ENCODE measurements at regions not wholly inside any gene's neighbourhood (a gene's known extent, or its start where the extent isn't known, plus 50 kb on each side); places are given as distances from the start of the nearest gene placed in this dataset.

DNA sequence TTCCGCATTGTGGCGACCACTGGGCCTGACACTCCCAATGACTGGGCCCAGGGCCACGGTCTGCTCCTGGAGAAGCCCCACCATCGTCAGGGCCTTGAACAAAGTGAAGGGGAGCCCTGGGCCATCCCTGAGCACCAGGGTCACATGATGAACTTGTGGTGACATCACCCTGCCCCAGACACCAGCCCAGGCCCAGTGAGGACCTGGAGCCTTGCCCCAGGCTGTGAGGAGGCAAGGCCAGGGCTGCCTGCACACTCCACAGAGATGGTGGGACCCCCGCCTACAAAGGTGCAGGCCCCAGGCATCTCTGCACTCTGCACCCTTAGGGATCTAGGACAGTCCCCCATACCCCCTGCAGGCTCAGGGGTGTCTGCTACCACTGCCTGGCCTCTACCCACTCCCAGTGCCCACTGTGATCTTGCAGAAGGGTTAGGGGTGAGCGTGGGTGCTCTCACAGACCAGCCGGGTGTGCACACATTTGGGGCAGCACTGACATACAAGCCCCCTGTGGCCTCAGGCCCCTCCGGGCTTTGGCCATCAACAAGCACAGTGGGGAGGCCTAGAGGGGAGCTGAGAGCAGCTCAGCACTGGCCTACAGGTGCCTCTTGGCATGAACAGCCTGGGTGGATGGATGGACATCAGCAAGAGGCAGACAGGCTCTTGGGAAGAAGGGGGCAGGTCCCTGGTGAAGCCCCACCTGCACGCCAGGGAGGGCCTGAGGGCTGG lies 624.0 kb upstream of the LRRTM4 start:
- Histone ChIP-seq H2AFZ (ENCODE audit: low read length) (no peak overlapping the region), H3K4me1 (ENCODE audit: insufficient read depth, low read length, severe bottlenecking) (no peaks in the 10 kb centered on the region), H3K27me3 (ENCODE audit: insufficient read depth, low read length) (no peaks in the 10 kb centered on the region), H3K9me2 (ENCODE audit: low read depth, low read length) (no peaks in the 10 kb centered on the region), H3K27ac (ENCODE audit: low read depth, low read length, poor library complexity, severe bottlenecking) (no peak overlapping the region), H3K9me3 (ENCODE audit: low read length) (no peaks in the 10 kb centered on the region), H3K79me2 (ENCODE audit: insufficient read depth, low read length) (no peaks in the 10 kb centered on the region), H3K4me3 (ENCODE audit: low read depth, low read length, poor library complexity, severe bottlenecking) (no peak overlapping the region), H4K20me1 (ENCODE audit: insufficient read depth, low read length) (no peaks in the 10 kb centered on the region), H3K4me2 (ENCODE audit: low read length) (no peak overlapping the region), H3K36me3 (ENCODE audit: insufficient read depth, low read length) (no peaks in the 10 kb centered on the region), H3K9ac (ENCODE audit: low read length) (no peak overlapping the region), H3F3A (ENCODE audit: insufficient read depth, low read length) (no peaks in the 10 kb centered on the region)
- TF ChIP-seq, protein P1, sequence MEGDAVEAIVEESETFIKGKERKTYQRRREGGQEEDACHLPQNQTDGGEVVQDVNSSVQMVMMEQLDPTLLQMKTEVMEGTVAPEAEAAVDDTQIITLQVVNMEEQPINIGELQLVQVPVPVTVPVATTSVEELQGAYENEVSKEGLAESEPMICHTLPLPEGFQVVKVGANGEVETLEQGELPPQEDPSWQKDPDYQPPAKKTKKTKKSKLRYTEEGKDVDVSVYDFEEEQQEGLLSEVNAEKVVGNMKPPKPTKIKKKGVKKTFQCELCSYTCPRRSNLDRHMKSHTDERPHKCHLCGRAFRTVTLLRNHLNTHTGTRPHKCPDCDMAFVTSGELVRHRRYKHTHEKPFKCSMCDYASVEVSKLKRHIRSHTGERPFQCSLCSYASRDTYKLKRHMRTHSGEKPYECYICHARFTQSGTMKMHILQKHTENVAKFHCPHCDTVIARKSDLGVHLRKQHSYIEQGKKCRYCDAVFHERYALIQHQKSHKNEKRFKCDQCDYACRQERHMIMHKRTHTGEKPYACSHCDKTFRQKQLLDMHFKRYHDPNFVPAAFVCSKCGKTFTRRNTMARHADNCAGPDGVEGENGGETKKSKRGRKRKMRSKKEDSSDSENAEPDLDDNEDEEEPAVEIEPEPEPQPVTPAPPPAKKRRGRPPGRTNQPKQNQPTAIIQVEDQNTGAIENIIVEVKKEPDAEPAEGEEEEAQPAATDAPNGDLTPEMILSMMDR (IDR thresholded peaks at IDR 0.05; ENCODE audit: low read length) = no peak
- TF ChIP-seq EZH2 (IDR thresholded peaks at IDR 0.05; ENCODE audit: borderline replicate concordance, low read length) = no peak

DNA sequence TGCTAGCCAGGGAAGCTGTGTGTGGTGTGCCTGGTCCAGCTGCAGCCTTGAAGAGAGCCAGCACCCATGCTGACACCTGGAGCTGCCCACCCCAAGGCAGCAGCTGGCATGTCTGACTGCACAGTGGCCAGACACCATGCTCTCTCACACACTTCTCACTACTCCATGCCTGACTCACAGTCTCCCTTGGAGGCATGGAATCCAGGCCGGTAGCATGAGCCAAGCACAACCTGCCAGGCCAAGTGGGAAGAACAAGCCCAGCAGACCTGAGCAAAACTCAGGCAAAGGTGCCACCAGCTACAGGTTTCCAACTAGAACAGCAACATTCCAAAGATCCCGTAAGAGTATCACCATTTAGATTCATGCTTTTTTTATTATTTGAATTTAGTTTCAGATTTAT lies 625.3 kb upstream of the LRRTM4 start:
- no peaks in the 10 kb centered on the region for H3K36me3 ChIP-seq (ENCODE audit: insufficient read depth, low read length)
- H3K79me2 ChIP-seq (ENCODE audit: insufficient read depth, low read length) = no peaks in the 10 kb centered on the region
- H3K27me3 ChIP-seq (ENCODE audit: insufficient read depth, low read length) = no peaks in the 10 kb centered on the region
- no peaks in the 10 kb centered on the region for H3K4me1 ChIP-seq (ENCODE audit: insufficient read depth, low read length, severe bottlenecking)
- H4K20me1 ChIP-seq (ENCODE audit: insufficient read depth, low read length) = no peaks in the 10 kb centered on the region
- H3K9ac ChIP-seq (ENCODE audit: low read length) = no peak overlapping the region
- TF ChIP-seq, protein P1 (IDR thresholded peaks at IDR 0.05; ENCODE audit: low read length) = no peak
- no peak for TF ChIP-seq EZH2 (IDR thresholded peaks at IDR 0.05; ENCODE audit: borderline replicate concordance, low read length)
- H3K9me3 ChIP-seq (ENCODE audit: low read length) = no peaks in the 10 kb centered on the region
- H3K9me2 ChIP-seq (ENCODE audit: low read depth, low read length) = no peaks in the 10 kb centered on the region
- H2AFZ ChIP-seq (ENCODE audit: low read length) = no peak overlapping the region
- H3F3A ChIP-seq (ENCODE audit: insufficient read depth, low read length) = no peaks in the 10 kb centered on the region
- H3K4me3 ChIP-seq (ENCODE audit: low read depth, low read length, poor library complexity, severe bottlenecking) = no peak overlapping the region
- no peak overlapping the region for H3K27ac ChIP-seq (ENCODE audit: low read depth, low read length, poor library complexity, severe bottlenecking)
- H3K4me2 ChIP-seq (ENCODE audit: low read length) = no peak overlapping the region

DNA sequence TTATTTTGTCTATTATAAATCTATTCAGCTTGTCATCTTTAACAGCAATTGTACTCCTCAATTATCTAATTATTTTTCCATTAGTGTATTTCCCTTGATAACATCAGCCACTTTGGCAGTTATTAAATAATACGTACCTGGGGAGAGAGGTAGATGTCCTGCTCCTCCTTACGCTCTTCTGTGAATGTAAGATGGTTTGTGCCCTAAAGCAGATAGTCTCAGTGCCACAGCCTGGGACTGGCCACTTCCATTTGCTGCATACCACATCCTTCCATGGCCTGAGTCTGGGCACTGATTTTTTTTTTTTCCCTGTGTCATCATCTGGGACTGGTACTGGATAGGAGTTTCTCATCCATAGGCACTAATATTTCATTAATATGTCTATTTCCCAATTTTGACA lies 632.4 kb upstream of the LRRTM4 start:
- Histone ChIP-seq H3K4me3 (ENCODE audit: low read depth, low read length, poor library complexity, severe bottlenecking) (no peak overlapping the region), H3F3A (ENCODE audit: insufficient read depth, low read length) (no peaks in the 10 kb centered on the region), H3K36me3 (ENCODE audit: insufficient read depth, low read length) (no peaks in the 10 kb centered on the region), H3K27me3 (ENCODE audit: insufficient read depth, low read length) (no peaks in the 10 kb centered on the region), H3K79me2 (ENCODE audit: insufficient read depth, low read length) (no peaks in the 10 kb centered on the region), H3K9ac (ENCODE audit: low read length) (no peak overlapping the region), H3K9me3 (ENCODE audit: low read length) (no peaks in the 10 kb centered on the region), H3K27ac (ENCODE audit: low read depth, low read length, poor library complexity, severe bottlenecking) (no peak overlapping the region), H4K20me1 (ENCODE audit: insufficient read depth, low read length) (no peaks in the 10 kb centered on the region), H3K4me1 (ENCODE audit: insufficient read depth, low read length, severe bottlenecking) (no peaks in the 10 kb centered on the region), H2AFZ (ENCODE audit: low read length) (no peak overlapping the region), H3K4me2 (ENCODE audit: low read length) (no peak overlapping the region), H3K9me2 (ENCODE audit: low read depth, low read length) (no peaks in the 10 kb centered on the region)
- TF ChIP-seq EZH2 (IDR thresholded peaks at IDR 0.05; ENCODE audit: borderline replicate concordance, low read length) = no peak
- TF ChIP-seq, protein P1 (IDR thresholded peaks at IDR 0.05; ENCODE audit: low read length) = no peak

Measured in OCI-LY1 (cell line).